ENCODE measurements at regions not wholly inside any gene's neighbourhood (a gene's known extent, or its start where the extent isn't known, plus 50 kb on each side); places are given as distances from the start of the nearest gene placed in this dataset.
"Not testable (repeated sequence)": the region's sequence is repeated elsewhere in the genome, so short reads cannot be mapped to it uniquely, and the experiment has no call there.

- not testable (repeated sequence) for TF ChIP-seq CTCF (IDR thresholded peaks at IDR 0.05; ENCODE audit: poor library complexity); EZH2 (IDR thresholded peaks at IDR 0.05; ENCODE audit: borderline replicate concordance)
Measured at GRCh38 chr21:9034491-9035200, 1486.7 kb upstream of the TPTE start.
